Activated B cell treated with CpG ODN at 0.5 μM for 24 hours (primary cell): ENCODE measurements at regions not wholly inside any gene's neighbourhood (a gene's known extent, or its start where the extent isn't known, plus 50 kb on each side); places are given as distances from the start of the nearest gene placed in this dataset.

Experiments
- ATAC-seq: fragments of 200-7000 bp; cut with Tn5 transposase; one replicate; pipeline ENCODE4 v1.10.0; 2021; ENCODE audit warnings: low read depth, mild to moderate bottlenecking, moderate library complexity
- CTCF ChIA-PET: fragments of 350-600 bp; sonication (Branson Sonifier 250); formaldehyde crosslinking; loops from one replicate; lab custom pipeline; 2021; ENCODE audit warnings: antibody characterized with exemption; lab: Charles Lee
- POLR2A ChIA-PET: fragments of 350-600 bp; sonication (Branson Sonifier 250); formaldehyde crosslinking; loops from one replicate; lab custom pipeline; 2021; ENCODE audit warnings: antibody characterized with exemption; lab: Charles Lee
- DNase-seq: peaks from one replicate; pipeline ENCODE4 v3.0.0; 2022
- H3K27ac Mint-ChIP-seq: one replicate; pipeline ENCODE4 v1.8.0; 2020; ENCODE audit warnings: mixed read lengths
- H3K27me3 Mint-ChIP-seq: one replicate; pipeline ENCODE4 v1.8.0; 2021; ENCODE audit warnings: mixed read lengths
- H3K36me3 Mint-ChIP-seq: one replicate; pipeline ENCODE4 v1.8.0; 2021; ENCODE audit warnings: low read depth, mixed read lengths
- H3K4me1 Mint-ChIP-seq: one replicate; pipeline ENCODE4 v1.8.0; 2021; ENCODE audit warnings: mixed read lengths
- H3K4me3 Mint-ChIP-seq: one replicate; pipeline ENCODE4 v1.8.0; 2020; ENCODE audit warnings: mild to moderate bottlenecking, mixed read lengths
- H3K9me3 Mint-ChIP-seq: one replicate; pipeline ENCODE4 v1.8.0; 2020; ENCODE audit warnings: mixed read lengths
- CTCF ChIP-seq: fragments of 200-600 bp; IDR thresholded peaks from one replicate; pipeline ENCODE4 v1.8.0; 2022; ENCODE audit warnings: antibody characterized with exemption, mild to moderate bottlenecking
- intact Hi-C: fragments of 100-400 bp; cut with micrococcal nuclease; formaldehyde crosslinking; loops from one replicate; pipeline ENCODE4 v1.15.1; 2024

GRCh38 chr13:66036636-66037035 lies 1193.5 kb downstream of the PCDH9 start:
- H3K4me3 Mint-ChIP-seq = no peak overlapping the region
- no peak for ATAC-seq
- H3K36me3 Mint-ChIP-seq = no peaks in the 10 kb centered on the region
- H3K4me1 Mint-ChIP-seq = no peaks in the 10 kb centered on the region
- no peak for DNase-seq
- H3K27ac Mint-ChIP-seq = no peak overlapping the region
- intact Hi-C loops = no loop called here
- ChIA-PET POLR2A (no interaction called here), CTCF (no interaction called here)
- H3K27me3 Mint-ChIP-seq = no peaks in the 10 kb centered on the region
- peaks cover 5% of the 10 kb centered on the region for H3K9me3 Mint-ChIP-seq
- TF ChIP-seq CTCF = no peak

- ChIA-PET POLR2A (no interaction called here), CTCF (interaction anchor here (0.8 kb wide), 1 partner anchor 9 kb away, joined by 3 read pairs; no protein-coding TSS in a partner anchor)
- DNase-seq (no peak), ATAC-seq (no peak)
- H3K4me1 Mint-ChIP-seq = no peaks in the 10 kb centered on the region
- H3K27ac Mint-ChIP-seq = no peak overlapping the region
- no peaks in the 10 kb centered on the region for H3K36me3 Mint-ChIP-seq
- TF ChIP-seq CTCF = no peak
- H3K9me3 Mint-ChIP-seq = peaks cover 5% of the 10 kb centered on the region
- no peaks in the 10 kb centered on the region for H3K27me3 Mint-ChIP-seq
- intact Hi-C loops = no loop called here
- H3K4me3 Mint-ChIP-seq = no peak overlapping the region
These were observed 1194.0 kb downstream of the PCDH9 start for GRCh38 chr13:66036024-66036614.

- Mint-ChIP-seq H3K4me1 (no peaks in the 10 kb centered on the region), H3K27ac (no peak overlapping the region), H3K27me3 (no peaks in the 10 kb centered on the region), H3K4me3 (no peak overlapping the region), H3K9me3 (peaks cover 3% of the 10 kb centered on the region), H3K36me3 (no peaks in the 10 kb centered on the region)
- intact Hi-C loops = no loop called here
- no peak for TF ChIP-seq CTCF
- DNase-seq (no peak), ATAC-seq (no peak)
- CTCF ChIA-PET = no interaction called here
- POLR2A ChIA-PET = no interaction called here
These were observed 1196.2 kb downstream of the PCDH9 start for GRCh38 chr13:66033924-66034323.

- Mint-ChIP-seq H3K27ac (no peak overlapping the region), H3K36me3 (no peaks in the 10 kb centered on the region), H3K9me3 (no peaks in the 10 kb centered on the region), H3K4me3 (no peak overlapping the region), H3K27me3 (no peaks in the 10 kb centered on the region), H3K4me1 (no peaks in the 10 kb centered on the region)
- DNase-seq = no peak
- POLR2A ChIA-PET = no interaction called here
- no peak for ATAC-seq
- TF ChIP-seq CTCF = no peak
- intact Hi-C loops = no loop called here
- CTCF ChIA-PET = no interaction called here
These were observed 1208.3 kb downstream of the PCDH9 start for GRCh38 chr13:66021846-66022245.

- no peak for ATAC-seq
- POLR2A ChIA-PET = no interaction called here
- no peaks in the 10 kb centered on the region for H3K27me3 Mint-ChIP-seq
- H3K4me1 Mint-ChIP-seq = no peaks in the 10 kb centered on the region
- no peak overlapping the region for H3K4me3 Mint-ChIP-seq
- H3K27ac Mint-ChIP-seq = no peak overlapping the region
- no peaks in the 10 kb centered on the region for H3K9me3 Mint-ChIP-seq
- no peak for DNase-seq
- intact Hi-C loops = no loop called here
- CTCF ChIA-PET = no interaction called here
- TF ChIP-seq CTCF = no peak
- no peaks in the 10 kb centered on the region for H3K36me3 Mint-ChIP-seq
These were observed 1215.4 kb downstream of the PCDH9 start for GRCh38 chr13:66014771-66015170.
